SK-N-SH treated with all-trans-retinoic acid at 6 μM for 48 hours (cell line): ENCODE measurements at regions not wholly inside any gene's neighbourhood (a gene's known extent, or its start where the extent isn't known, plus 50 kb on each side); places are given as distances from the start of the nearest gene placed in this dataset.

Experiments used
- ATAC-seq: fragments of 200-7000 bp; cut with Tn5 transposase; 3 replicates; pipeline ENCODE4 v1.9.1; 2020; ENCODE audit warnings: mild to moderate bottlenecking, moderate library complexity
- ARNTL ChIP-seq: fragments of 450-650 bp; formaldehyde crosslinking; IDR thresholded peaks from 2 replicates; pipeline ENCODE4 v1.5.0; 2020; ENCODE audit warnings: low read depth, mild to moderate bottlenecking, moderate library complexity, borderline replicate concordance
- BACH2 ChIP-seq: fragments of 250-450 bp; sonication (Bioruptor Pico); IDR thresholded peaks from 2 replicates; pipeline ENCODE4 v1.9.0; 2021; ENCODE audit warnings: mild to moderate bottlenecking, borderline replicate concordance
- CREB5 ChIP-seq: fragments of 250-450 bp; sonication (Bioruptor Pico); IDR thresholded peaks from 2 replicates; pipeline ENCODE4 v1.5.1; 2020; ENCODE audit warnings: low read depth, mild to moderate bottlenecking, moderate library complexity
- CSDC2 ChIP-seq: fragments of 250-450 bp; sonication (Bioruptor Pico); IDR thresholded peaks from 2 replicates; pipeline ENCODE4 v1.5.0; 2020; ENCODE audit warnings: mild to moderate bottlenecking, moderate library complexity
- ESRRG ChIP-seq: fragments of 250-450 bp; sonication (Bioruptor Pico); IDR thresholded peaks from 2 replicates; pipeline ENCODE4 v1.6.1; 2021; ENCODE audit warnings: mild to moderate bottlenecking
- GLIS3 ChIP-seq: fragments of 250-450 bp; sonication (Bioruptor Pico); IDR thresholded peaks from 2 replicates; pipeline ENCODE4 v1.5.0; 2020; ENCODE audit warnings: mild to moderate bottlenecking, moderate library complexity
- ISL1 ChIP-seq: fragments of 250-450 bp; sonication (Bioruptor Pico); IDR thresholded peaks from 2 replicates; pipeline ENCODE4 v2.1.2; 2022; ENCODE audit warnings: mild to moderate bottlenecking, moderate library complexity
- OSR1 ChIP-seq: fragments of 250-450 bp; sonication (Bioruptor Pico); IDR thresholded peaks from 2 replicates; pipeline ENCODE4 v1.8.0; 2022; ENCODE audit warnings: moderate library complexity, mild to moderate bottlenecking, inconsistent platforms
- PPARA ChIP-seq: fragments of 250-450 bp; sonication (Bioruptor Pico); IDR thresholded peaks from 2 replicates; pipeline ENCODE4 v1.5.0; 2020; ENCODE audit warnings: mild to moderate bottlenecking, borderline replicate concordance
- SNAI2 ChIP-seq: fragments of 250-450 bp; sonication (Bioruptor Pico); IDR thresholded peaks from 2 replicates; pipeline ENCODE4 v1.5.0; 2020; ENCODE audit warnings: mild to moderate bottlenecking, moderate library complexity
- TCF4 ChIP-seq: fragments of 250-450 bp; sonication (Bioruptor Pico); IDR thresholded peaks from 2 replicates; pipeline ENCODE4 v1.8.0; 2021; ENCODE audit warnings: mild to moderate bottlenecking, moderate library complexity, borderline replicate concordance
- TOX ChIP-seq: fragments of 250-450 bp; sonication (Bioruptor Pico); IDR thresholded peaks from 2 replicates; pipeline ENCODE4 v1.8.0; 2021; ENCODE audit warnings: mild to moderate bottlenecking, moderate library complexity, borderline replicate concordance
- TSHZ2 ChIP-seq: fragments of 250-450 bp; sonication (Bioruptor Pico); IDR thresholded peaks from 2 replicates; pipeline ENCODE4 v1.5.0; 2020; ENCODE audit warnings: mild to moderate bottlenecking, moderate library complexity
- ZC3H10 ChIP-seq: fragments of 250-450 bp; sonication (Bioruptor Pico); IDR thresholded peaks from 2 replicates; pipeline ENCODE4 v1.5.1; 2021; ENCODE audit warnings: mild to moderate bottlenecking, moderate library complexity
- ZFP3 ChIP-seq: fragments of 250-450 bp; sonication (Bioruptor Pico); IDR thresholded peaks from 2 replicates; pipeline ENCODE4 v1.5.0; 2020; ENCODE audit warnings: mild to moderate bottlenecking, moderate library complexity
- ZFP30 ChIP-seq: fragments of 450-650 bp; formaldehyde crosslinking; IDR thresholded peaks from 2 replicates; pipeline ENCODE4 v1.5.0; 2022; ENCODE audit warnings: mild to moderate bottlenecking, moderate library complexity
- ZNF565 ChIP-seq: fragments of 450-650 bp; formaldehyde crosslinking; conservative IDR thresholded peaks from 2 replicates; pipeline ENCODE4 v1.5.0; 2020; ENCODE audit warnings: low read depth, mild to moderate bottlenecking, moderate library complexity
- ZNF70 ChIP-seq: fragments of 450-650 bp; formaldehyde crosslinking; IDR thresholded peaks from 2 replicates; pipeline ENCODE4 v1.5.0; 2020; ENCODE audit warnings: mild to moderate bottlenecking, moderate library complexity
- ZNF8 ChIP-seq: fragments of 450-650 bp; formaldehyde crosslinking; IDR thresholded peaks from 2 replicates; pipeline ENCODE4 v1.5.0; 2020; ENCODE audit warnings: mild to moderate bottlenecking, moderate library complexity
- TF ChIP-seq, protein P1 (sequence below): fragments of 250-450 bp; sonication (Bioruptor Pico); IDR thresholded peaks from 2 replicates; pipeline ENCODE4 v1.8.0; 2020; ENCODE audit warnings: mild to moderate bottlenecking, moderate library complexity, borderline replicate concordance
- TF ChIP-seq, protein P2 (sequence below): fragments of 250-450 bp; sonication (Bioruptor Pico); IDR thresholded peaks from 2 replicates; pipeline ENCODE4 v1.5.1; 2021; ENCODE audit warnings: mild to moderate bottlenecking, moderate library complexity

- TF ChIP-seq, protein P1, sequence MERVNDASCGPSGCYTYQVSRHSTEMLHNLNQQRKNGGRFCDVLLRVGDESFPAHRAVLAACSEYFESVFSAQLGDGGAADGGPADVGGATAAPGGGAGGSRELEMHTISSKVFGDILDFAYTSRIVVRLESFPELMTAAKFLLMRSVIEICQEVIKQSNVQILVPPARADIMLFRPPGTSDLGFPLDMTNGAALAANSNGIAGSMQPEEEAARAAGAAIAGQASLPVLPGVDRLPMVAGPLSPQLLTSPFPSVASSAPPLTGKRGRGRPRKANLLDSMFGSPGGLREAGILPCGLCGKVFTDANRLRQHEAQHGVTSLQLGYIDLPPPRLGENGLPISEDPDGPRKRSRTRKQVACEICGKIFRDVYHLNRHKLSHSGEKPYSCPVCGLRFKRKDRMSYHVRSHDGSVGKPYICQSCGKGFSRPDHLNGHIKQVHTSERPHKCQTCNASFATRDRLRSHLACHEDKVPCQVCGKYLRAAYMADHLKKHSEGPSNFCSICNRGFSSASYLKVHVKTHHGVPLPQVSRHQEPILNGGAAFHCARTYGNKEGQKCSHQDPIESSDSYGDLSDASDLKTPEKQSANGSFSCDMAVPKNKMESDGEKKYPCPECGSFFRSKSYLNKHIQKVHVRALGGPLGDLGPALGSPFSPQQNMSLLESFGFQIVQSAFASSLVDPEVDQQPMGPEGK (CRISPR knock-in tag) = no peak
- TF ChIP-seq SNAI2 (CRISPR knock-in tag) (no peak), TOX (CRISPR knock-in tag) (no peak), GLIS3 (CRISPR knock-in tag) (no peak), PPARA (CRISPR knock-in tag) (no peak), ARNTL (CRISPR knock-in tag) (no peak)
These were observed 630.3 kb downstream of the AMY1C start (continued) for GRCh38 chr1:104380003-104380402.

GRCh38 chr1:104387716-104388508, 638.2 kb downstream of the AMY1C start:
- TF ChIP-seq SNAI2 (CRISPR knock-in tag) (no peak), GLIS3 (CRISPR knock-in tag) (no peak), ISL1 (CRISPR knock-in tag) (no peak), ZFP3 (CRISPR knock-in tag) (no peak), BACH2 (CRISPR knock-in tag) (no peak), ESRRG (CRISPR knock-in tag) (no peak), ZNF8 (no peak), ARNTL (CRISPR knock-in tag) (no peak), CSDC2 (CRISPR knock-in tag) (no peak), CREB5 (CRISPR knock-in tag) (no peak), TSHZ2 (CRISPR knock-in tag) (no peak), ZNF565 (CRISPR knock-in tag) (no peak), ZNF70 (CRISPR knock-in tag) (no peak), ZFP30 (CRISPR knock-in tag) (no peak), PPARA (CRISPR knock-in tag) (no peak), TCF4 (CRISPR knock-in tag) (no peak)
- TF ChIP-seq, protein P1 (CRISPR knock-in tag) = no peak
- no peak for ATAC-seq

DNA sequence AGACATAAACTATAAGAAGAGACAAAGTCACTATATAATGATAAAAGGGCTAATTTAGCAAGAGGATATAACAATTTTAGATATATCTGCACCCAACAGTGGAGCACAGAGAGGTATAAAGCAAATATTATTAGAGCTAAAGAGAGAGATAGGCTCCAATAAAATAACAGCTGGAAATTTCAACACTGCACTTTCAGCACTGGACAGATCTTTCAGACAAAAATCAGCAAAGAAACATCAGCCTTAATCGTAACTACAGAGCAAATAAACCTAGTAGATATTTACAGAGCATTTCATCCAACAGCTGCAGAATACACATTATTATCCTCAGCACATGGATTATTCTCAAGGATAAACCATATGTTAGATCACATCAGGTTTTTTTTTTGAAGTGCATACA, 642.9 kb downstream of the AMY1C start:
- TF ChIP-seq ARNTL (CRISPR knock-in tag) = no peak
- no peak for TF ChIP-seq PPARA (CRISPR knock-in tag)
- no peak for TF ChIP-seq ZFP30 (CRISPR knock-in tag)
- TF ChIP-seq TCF4 (CRISPR knock-in tag) = no peak
- no peak for TF ChIP-seq ESRRG (CRISPR knock-in tag)
- TF ChIP-seq ZC3H10 = no peak
- no peak for TF ChIP-seq OSR1 (CRISPR knock-in tag)

DNA sequence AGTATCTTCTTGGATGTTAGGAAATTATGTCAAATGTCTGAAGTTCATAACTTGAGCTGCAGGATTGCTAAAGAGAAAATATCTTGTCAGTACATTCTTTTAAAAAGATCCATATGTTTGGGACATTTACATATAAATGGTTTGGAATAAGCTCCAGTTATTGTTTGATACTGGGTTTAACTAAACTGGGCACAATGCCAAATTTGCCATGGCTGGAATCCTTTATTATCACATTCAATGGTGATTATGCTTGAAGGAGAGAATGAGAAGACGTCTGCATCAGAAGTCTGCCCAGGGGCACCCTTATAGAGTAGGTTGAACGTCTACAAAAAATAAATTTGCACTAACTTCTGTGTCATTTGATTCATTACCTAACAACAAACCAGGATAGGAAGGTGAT, 652.5 kb downstream of the AMY1C start:
- no peak for ATAC-seq
- TF ChIP-seq, protein P2, sequence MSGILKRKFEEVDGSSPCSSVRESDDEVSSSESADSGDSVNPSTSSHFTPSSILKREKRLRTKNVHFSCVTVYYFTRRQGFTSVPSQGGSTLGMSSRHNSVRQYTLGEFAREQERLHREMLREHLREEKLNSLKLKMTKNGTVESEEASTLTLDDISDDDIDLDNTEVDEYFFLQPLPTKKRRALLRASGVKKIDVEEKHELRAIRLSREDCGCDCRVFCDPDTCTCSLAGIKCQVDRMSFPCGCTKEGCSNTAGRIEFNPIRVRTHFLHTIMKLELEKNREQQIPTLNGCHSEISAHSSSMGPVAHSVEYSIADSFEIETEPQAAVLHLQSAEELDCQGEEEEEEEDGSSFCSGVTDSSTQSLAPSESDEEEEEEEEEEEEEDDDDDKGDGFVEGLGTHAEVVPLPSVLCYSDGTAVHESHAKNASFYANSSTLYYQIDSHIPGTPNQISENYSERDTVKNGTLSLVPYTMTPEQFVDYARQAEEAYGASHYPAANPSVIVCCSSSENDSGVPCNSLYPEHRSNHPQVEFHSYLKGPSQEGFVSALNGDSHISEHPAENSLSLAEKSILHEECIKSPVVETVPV (CRISPR knock-in tag) = no peak
- no peak for TF ChIP-seq ZC3H10
- TF ChIP-seq BACH2 (CRISPR knock-in tag) = no peak
- no peak for TF ChIP-seq ZFP3 (CRISPR knock-in tag)
- no peak for TF ChIP-seq SNAI2 (CRISPR knock-in tag)
- TF ChIP-seq ZNF565 (CRISPR knock-in tag) = no peak
- no peak for TF ChIP-seq PPARA (CRISPR knock-in tag)
- TF ChIP-seq TSHZ2 (CRISPR knock-in tag) = no peak

More for the DNA sequence above, 642.9 kb downstream of the AMY1C start:
- no peak for ATAC-seq
